ENCODE measurements at regions not wholly inside any gene's neighbourhood (a gene's known extent, or its start where the extent isn't known, plus 50 kb on each side); places are given as distances from the start of the nearest gene placed in this dataset.

DNA sequence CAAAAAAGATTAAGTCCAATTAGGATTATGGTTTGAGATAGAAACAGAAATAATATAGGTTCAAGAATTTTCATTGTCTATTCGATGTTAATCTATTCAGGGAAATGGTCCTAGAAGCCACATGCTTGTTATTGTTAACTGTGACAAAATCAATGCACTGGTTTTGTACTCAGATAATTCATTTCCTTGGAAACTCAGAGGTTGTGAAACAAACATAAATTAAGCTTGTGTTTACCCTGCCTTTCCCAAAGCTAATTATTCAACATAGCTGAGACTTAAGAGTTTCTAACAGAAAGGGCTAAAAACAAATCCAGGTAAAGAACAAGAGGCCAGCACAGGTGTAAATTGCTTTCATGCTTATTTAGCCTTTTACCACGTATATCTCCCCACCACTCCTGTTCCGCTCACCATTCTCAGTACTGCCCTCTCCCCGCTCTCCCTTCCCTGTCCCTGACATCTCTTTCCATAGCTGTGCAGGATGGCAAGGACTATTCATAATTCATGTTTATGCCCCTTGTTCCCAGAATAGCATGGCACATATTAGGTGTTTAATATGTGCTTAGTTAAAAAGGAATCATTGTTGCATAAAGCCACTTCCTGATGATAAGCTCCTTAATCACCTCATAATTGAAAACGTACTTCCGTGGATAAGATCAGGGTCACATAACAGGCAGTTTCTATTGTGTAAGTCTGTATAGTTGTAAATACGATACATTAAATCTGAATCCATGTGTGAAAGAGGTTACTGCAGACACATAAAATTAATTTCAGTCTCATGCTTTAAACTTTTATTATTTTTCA, 131.8 kb upstream of the USP15 start:
- ATAC-seq (no peak), DNase-seq (ENCODE audit: low spot score) (no peak)

DNA sequence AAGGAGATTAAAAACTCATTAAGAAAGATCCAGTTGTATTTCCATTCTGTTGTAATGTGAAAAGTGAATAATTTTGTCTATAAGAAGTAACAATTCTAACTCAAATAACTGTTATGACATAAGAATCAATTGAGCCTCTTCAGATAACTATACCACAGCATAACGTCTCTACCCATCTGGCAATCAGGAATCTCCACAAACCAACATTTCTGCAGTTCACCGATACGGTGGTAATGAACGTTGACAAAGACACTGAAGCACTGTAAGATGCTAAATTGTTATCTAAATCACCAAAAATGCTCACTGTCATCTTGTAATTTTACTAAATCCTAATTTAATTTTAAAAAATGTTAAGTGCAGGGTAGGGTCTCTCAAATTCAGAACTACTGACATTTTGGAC, 130.9 kb upstream of the USP15 start:
- ATAC-seq, result no peak
- no peak for DNase-seq (ENCODE audit: low spot score)

- no peak for ATAC-seq
- no peak for DNase-seq (ENCODE audit: low spot score)
These were observed 129.8 kb upstream of the USP15 start for GRCh38 chr12:62130402-62130801.

DNA sequence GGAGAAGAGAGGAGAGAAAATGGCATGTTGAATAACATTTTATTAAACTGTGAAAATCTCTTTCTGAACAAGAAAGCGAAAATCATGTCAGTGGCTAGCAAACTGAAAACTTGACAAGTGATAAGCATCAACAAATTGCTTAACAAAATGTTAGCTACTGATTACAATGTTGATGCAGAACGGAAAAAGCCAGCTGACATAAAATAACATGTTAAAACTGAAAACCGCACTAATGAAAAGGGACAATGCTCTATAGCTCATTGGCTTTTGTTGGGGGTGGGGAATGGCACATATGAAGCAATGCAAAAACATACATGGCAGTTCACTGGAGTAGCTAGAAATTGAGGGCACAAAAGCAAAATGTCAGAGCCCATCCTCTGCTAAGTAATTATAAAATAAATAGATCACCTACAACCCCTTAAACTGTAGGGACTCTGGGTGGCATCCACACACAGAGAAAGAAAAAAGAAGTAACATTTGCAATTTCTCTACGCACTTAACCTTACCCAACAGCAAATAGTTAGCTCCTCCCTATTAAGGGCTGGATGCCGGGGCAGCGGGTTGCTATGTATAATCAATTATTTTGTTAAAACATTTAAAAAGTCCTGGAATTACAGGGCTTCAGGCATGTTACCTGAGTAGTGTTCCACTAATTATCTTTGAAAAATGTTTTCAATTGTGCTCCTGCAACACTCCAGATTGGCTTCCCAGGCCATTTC, 129.2 kb upstream of the USP15 start:
- ATAC-seq, result no peak
- no peak for DNase-seq (ENCODE audit: low spot score)

DNA sequence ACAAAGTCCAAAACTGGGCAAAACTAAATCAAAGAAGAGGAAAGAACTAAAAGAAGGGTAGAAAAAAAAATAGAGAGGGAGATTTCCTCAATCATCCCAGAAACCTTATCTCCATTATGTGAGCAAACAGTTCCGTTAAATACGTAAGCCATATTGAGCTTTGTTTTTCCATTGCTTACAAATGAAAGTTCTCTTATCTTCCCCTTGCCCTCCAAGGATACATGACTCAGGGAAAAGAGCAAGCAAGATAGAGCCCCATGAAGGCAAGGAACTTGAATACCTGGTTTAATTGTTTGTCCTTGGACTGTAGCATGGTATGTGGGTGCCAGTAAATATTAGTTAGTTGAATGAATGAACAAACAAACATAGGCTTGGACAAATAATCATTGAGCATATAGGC, 126.8 kb upstream of the USP15 start:
- ATAC-seq (no peak), DNase-seq (ENCODE audit: low spot score) (no peak)

DNA sequence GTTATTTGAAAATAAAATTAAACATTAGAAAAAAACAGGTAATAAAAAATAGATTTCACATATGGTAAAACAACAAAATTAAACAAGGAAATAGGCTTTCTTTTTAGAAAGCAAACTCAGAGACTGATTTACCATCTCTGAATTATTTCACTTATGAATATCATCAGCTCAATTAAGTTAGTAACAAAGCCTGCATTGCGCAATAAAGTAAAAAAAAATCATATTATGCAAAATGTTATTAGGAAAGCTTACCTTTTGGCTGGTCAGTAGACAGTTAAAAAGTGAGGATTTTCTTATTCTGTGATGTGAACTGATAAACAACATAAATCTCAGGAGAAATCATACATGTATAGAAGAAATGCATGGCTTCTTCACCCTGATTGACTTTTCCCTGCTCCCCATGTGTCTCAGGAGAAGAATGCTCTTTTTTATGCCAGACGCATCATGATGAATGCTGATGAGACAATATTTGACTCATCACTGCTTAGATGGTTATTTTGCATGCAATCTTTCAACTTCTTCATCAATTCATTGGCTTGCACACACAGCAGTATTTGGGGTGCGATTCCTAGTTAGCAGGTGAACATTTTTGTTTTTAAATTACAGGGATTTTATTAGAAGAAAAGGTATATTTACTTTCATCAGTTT, 124.5 kb upstream of the USP15 start:
- DNase-seq (ENCODE audit: low spot score), result no peak

GRCh38 chr12:62136496-62136895, 123.7 kb upstream of the USP15 start:
- DNase-seq (ENCODE audit: low spot score), result no peak
- ATAC-seq, result no peak

More for the DNA sequence above, 124.5 kb upstream of the USP15 start:
- no peak for ATAC-seq

GRCh38 chr12:62138527-62138926, 121.7 kb upstream of the USP15 start:
- ATAC-seq (no peak), DNase-seq (ENCODE audit: low spot score) (no peak)

DNA sequence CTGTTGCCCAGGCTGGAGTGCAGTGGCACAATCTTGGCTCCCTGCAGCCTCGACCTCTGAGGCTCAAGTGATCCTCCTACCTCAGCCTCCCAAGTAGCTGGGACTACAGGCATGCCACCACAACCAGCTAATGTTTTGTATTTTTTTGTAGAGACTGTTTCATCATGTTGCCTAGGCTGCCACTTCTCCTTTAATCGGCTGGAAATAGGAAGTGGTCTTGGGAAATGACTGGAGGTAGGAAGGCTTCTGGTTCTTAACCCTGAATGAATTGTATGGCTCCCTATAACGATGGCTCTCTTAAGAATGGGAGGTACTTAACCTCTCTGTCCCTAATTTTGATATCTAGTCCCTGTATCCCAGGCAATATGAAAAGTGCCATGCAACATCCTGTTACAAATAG, 113.9 kb upstream of the USP15 start:
- ATAC-seq (no peak), DNase-seq (ENCODE audit: low spot score) (no peak)

GRCh38 chr12:62158013-62158412, 102.2 kb upstream of the USP15 start:
- DNase-seq (ENCODE audit: low spot score) (no peak), ATAC-seq (no peak)

DNA sequence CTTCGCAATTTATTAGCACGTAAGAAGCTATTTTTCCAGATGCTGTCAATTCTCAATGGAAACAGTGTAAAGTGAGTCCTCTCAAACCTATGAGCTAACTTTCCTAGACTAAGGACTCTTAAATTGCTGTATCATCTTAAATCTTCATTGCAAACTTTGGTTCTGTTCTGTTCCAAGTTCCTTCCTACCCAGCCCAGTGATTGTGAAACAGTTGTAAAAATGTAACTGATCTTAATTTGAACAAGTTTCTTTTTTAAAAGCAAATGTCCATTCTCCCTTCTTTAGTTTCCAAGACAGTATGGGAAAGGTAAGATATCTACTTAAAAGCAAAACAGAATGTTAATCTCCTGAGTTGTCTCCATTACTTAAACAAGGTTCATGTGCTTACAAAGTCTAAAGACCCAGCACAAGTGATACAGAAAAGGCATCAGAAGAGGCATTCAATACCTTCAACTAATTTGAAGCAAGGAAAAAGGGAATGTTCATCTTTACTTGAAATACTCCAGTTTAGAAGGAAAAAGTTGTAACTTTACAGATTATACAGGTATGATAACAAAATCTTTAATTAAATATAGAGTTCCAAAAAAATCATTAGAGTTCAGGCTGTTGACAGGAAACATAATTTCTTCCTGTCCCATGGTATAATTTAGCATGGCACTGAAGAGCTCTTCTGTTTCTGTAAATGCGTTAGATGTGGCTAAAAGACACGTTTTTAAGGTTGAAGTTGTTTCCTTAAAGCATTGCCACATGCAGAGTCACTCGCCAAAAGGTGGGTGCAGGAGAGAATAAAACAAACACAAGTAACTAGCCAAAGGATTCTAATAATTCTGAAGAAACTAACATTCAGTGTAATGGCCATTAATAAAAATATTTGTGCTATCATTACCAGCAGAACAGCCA, 101.5 kb upstream of the USP15 start:
- DNase-seq (ENCODE audit: low spot score) (no peak), ATAC-seq (no peak)

DNA sequence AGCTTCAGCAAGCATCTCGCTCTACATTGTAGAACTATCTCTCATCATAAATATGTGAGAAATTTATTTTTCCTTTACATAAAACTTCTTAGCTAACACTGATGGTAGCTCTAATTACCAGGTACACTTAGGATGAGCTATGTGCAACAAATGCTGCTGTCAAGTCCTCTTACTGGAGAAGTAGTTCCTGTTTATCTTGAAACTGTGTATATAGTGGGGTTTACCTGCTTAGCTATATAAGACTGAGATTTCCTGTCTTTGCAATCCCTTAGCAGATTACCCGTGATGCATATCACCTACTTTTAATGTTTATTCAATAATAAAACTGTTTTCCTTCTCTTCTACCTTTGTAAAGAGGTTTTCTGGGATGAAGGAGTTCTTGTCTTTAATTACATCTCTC, 98.0 kb upstream of the USP15 start:
- no peak for DNase-seq (ENCODE audit: low spot score)
- no peak for ATAC-seq

- ATAC-seq, result no peak
These were observed 96.8 kb upstream of the USP15 start for GRCh38 chr12:62163368-62163767.

DNA sequence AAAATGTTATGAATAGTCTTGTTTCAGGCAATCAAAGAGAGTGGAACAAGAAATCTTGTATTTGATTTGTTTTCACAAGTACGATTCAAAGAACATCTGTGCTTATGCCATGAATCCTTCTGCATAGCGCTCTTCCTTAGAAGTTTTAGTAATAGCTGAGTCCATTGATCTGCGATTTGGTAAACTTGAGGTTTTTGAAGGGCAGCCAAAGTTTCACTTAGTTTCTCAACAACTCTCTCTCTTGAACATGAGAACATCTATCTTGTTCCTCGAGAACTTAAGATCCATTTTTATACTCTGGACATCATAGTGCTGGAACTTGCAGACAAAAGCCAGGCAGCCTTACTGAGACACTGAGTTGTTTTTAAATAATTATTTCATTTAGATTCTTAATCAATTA, 96.2 kb upstream of the USP15 start:
- DNase-seq (ENCODE audit: low spot score) (no peak), ATAC-seq (no peak)

More at GRCh38 chr12:62163368-62163767, 96.8 kb upstream of the USP15 start:
- no peak for DNase-seq (ENCODE audit: low spot score)

DNA sequence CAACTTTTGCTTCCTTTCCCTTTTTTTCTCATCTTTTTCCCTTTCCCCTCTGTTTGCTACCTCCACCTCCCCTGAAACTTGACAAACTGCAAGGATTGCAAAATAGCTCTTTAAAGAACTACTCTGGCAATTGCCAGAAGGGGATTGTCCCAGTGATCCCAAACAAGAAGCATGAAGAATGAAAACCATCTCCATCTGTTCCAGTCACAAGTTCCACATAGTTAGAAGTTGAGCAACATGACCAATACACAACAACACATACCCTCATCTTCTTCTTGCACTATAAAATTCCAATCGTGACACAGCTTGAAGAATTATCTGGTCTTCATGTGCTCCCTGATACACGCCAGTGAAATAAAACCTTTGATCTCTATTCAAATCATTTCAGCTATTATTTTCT, 93.7 kb upstream of the USP15 start:
- ATAC-seq, result no peak

DNA sequence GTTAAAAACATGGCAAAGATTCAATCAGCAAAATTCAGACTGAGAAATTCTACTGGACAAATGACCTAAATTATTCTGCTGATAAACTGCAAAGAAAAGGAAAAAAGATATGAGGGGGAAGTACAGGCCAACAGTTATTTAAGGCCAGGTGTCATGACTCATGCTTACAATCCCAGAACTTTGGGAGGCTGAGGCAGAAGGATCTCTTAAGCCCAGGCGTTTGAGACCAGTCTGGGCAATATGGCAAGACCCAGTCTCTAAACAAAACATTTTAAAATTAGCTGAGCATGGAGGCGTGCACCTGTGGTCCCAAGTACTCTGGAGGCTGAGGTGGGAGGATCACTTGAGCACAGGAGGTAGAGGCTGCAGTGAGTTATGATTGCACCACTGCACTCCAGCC, 91.8 kb upstream of the USP15 start:
- no peak for ATAC-seq
- no peak for DNase-seq (ENCODE audit: low spot score)

More for the DNA sequence above, 93.7 kb upstream of the USP15 start:
- DNase-seq (ENCODE audit: low spot score), result no peak

- no peak for ATAC-seq
These were observed 90.0 kb upstream of the USP15 start for GRCh38 chr12:62170241-62170640.

DNA sequence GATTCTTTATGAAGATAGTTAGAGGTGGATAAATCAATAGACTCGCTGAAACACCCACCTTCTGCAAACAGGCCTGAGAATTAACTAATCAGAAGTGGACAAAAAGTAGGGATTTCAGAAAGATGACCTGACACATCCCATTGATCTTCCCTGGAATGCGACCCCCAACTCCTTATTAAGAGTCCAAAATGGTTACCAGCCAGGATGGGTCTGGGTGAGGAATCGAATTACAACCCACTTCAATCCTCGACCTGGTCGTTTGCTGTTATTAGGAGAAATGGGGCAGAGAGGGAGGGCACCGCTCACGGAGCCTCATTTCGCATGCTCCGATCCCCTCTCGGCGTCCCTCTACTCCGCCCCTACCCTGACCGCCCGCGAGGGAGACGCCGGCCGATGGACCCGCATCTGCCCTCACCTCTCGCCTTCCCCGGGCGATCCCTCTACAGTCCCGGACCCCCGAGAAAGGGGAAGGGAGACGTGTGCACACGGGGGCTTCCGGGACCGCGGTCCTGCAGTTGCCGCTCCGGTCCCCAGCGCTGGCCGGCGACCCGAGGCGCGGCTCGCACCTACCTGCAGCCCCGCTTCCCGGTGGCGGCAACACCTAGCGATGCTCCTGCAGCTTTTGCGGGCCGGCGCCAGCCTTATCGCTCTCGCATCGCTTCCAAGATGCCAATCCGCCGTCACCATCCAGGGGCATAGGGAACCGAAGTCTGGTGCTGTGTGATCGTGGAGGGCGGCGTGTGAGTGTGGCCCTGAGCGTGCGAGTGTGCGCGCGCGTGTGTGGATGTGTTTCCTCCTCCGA, 69.3 kb upstream of the USP15 start:
- no peak for DNase-seq (ENCODE audit: low spot score)
- no peak for ATAC-seq

More at GRCh38 chr12:62170241-62170640, 90.0 kb upstream of the USP15 start:
- DNase-seq (ENCODE audit: low spot score), result no peak

DNA sequence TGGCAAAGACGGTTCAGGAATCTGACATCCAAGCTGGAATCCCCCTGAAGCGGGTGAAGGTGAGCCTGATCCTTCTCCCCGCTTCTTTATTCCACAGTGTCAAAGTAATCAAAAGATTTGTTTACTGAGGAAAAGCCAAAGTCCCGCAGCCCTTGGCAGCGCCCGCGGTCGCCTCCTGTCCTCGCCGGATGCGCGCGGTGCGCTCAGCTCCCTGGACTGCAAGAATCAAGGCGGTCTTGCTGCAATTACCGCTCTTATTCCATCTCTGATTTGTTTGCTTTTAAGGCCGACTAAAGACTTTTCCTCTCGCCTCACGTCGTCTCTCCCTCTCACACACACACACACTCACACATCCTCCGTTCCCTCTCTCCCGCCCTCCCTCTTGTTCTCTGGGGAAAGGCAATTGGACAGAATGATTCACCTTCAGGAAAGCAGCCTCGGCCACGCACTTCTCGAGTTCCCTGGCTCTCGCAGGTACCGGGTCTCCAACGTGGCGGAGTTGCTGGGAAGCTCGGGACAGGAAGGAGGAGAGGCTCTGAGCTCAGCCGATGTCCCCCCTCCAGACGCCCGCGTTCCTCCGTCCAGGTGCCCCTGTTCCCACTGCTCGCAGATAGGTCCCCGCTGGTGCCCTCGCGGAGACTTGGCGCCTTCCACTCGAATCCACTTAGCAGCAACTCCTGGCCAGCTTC, 68.6 kb upstream of the USP15 start:
- ATAC-seq (peak; percentile 41), DNase-seq (ENCODE audit: low spot score) (no peak)

Data from left lobe of liver (tissue), 2 donors.